ENCODE measurements at regions not wholly inside any gene's neighbourhood (a gene's known extent, or its start where the extent isn't known, plus 50 kb on each side); places are given as distances from the start of the nearest gene placed in this dataset.
"Not testable (repeated sequence)": the region's sequence is repeated elsewhere in the genome, so short reads cannot be mapped to it uniquely, and the experiment has no call there.

DNA sequence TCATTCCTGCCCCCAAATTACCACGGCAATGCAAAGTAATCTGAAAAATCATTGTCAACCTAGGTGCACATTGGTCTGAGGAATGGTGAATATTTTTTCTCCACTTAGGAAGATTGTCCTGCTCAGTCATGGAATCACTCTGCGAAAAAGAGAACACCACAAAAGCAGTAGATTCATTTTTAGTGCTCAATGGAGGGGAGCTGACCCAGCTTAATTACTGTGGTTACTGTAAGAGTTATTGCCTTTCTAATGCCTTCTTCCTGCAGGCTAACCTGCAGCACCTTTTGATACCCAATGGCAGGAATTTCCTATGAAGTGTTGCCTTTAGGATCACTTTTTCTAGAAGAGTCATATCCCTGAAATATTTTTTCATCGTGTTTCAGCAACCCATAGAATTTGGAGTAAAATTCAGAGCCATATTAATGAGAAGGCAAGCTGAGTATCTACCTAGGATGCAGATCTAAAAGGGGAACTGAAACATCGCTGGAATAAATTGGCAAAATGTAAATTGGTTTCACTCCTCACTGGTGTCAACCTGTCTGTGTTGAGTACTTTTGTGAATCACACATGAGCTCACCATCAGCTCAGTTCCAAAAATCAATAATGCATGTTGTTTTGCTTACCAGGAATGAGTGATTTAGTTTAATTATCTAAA lies 464.5 kb downstream of the CSNK1G3 start:
- no peak for DNase-seq

- not testable (repeated sequence) for DNase-seq
Measured at GRCh38 chr5:123975521-123975920, 463.5 kb downstream of the CSNK1G3 start.

GRCh38 chr5:123966781-123967180 lies 454.8 kb downstream of the CSNK1G3 start:
- DNase-seq: no peak

DNA sequence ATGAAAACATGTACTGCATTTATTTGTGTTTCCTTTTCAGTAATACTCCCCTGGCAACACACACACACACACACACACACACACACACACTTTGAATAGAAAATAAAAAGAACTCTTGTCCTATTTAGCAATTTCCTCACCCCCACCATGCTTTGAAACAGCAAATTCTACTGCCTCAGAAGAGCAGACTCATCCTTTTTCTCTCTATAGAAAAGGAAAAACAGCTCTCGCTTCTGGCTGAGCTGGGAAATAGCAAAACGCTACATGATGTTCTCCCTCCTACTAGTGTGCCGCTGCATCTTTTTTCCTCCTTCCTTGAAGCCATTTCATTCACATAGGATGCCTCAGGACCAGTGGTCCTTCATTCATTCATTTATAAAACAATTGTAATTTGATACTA lies 453.6 kb downstream of the CSNK1G3 start:
- no peak for DNase-seq

DNA sequence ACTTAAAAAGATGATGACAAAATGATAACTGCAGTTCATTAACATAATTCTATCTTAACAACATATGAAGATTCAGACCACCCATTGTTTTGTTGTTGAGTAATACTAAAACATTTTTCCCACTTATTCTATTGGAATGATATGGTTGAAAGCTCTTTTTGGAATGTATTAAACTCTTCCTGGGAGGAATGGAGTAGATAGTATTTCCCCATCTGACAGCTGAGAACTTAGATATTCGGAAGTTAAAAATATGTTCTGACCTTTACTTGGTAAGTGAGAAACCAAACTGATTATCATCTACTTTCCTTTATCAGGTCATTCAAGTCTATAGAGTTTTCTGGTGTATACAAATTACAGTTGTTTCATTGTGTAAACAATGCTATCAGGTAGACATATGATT lies 452.9 kb downstream of the CSNK1G3 start:
- no peak for DNase-seq

DNA sequence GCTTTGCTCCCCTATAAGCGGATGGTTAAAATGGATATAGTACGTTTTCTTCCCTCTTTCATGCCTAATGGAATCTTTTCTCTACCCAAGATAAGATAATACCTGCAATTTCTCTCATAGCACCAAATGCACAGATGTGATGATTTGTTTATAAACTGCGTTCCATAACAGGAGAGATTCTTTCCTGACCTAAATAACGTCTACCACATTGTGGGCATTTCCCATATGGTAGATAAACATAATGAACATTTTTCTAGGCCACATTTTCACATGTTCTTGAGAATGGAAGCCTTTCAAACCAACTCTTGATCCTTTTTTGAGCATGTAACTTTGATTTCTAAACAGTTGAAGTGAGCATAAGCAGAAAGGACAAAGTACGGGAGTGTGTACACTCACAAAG lies 448.5 kb downstream of the CSNK1G3 start:
- DNase-seq: no peak

GRCh38 chr5:123951582-123951977 lies 439.6 kb downstream of the CSNK1G3 start:
- DNase-seq: no peak

GRCh38 chr5:123950701-123951581 lies 439.0 kb downstream of the CSNK1G3 start:
- DNase-seq: no peak

DNA sequence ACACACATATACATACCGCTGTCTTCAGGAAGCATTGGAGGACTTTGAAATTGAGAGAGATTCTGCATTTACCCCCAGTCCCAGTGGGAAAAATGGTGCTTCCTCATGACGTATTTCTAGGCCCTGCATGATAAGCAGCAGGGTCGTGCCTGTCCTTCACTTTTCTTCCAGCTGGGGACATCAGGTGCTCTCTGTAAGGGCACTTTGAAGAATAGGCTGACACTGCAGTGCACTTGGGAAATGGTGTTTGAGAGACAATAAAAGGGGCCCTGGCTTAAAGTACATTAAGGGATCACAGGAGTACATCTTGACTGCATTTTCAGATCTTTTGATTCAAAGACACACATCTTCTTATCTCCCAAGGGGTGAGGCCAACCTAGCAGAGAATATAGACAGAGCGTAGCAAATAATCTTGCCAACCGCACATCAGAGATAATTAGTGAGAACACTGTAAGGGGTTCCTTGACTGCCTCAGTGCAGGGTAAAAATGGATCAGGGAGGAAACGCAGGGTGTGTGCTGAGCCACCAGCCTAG lies 437.9 kb downstream of the CSNK1G3 start:
- no peak for DNase-seq

- DNase-seq: no peak
Measured at GRCh38 chr5:123949043-123949804, 437.2 kb downstream of the CSNK1G3 start.

DNA sequence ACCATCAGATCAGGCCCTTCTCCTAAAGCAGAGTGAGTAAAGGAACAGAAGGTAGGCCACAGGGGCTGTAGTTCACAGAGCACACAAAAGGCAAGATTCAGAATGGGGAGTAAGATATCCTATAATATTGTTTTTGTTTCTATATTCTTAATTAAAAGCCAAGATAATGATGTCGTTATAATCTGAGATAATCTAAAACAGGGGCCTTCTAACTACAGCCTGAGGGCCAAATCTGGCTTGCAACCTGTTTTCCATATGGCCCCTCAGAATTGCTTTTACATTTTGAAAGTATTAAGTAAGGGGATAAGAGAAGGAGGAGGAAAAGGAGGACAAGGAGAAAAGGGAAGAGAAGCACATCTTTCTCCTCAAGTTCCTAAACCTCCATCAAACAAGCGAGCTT lies 435.8 kb downstream of the CSNK1G3 start:
- no peak for DNase-seq

- no peak for DNase-seq
Measured at GRCh38 chr5:123945548-123945947, 433.6 kb downstream of the CSNK1G3 start.

DNA sequence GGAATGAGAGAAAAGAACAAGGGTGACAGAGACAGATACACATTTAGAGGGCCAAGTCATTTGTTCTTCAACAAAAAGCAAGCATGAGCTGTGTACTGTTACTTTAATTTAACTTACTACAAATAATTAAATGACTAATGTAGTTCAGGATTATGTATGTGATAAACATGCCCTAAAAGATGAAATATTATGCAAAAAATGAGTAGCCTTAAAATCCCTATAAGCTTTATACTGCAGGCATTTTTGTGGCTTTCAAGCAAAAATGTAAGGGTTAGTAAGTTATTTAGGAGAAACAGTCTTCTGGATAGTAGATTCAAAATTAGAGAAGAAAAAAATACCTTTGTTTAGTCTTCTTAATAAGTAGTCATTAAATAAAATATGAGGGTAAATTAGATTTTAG lies 431.2 kb downstream of the CSNK1G3 start:
- no peak for DNase-seq

- no peak for DNase-seq
Measured at GRCh38 chr5:123940416-123940815, 428.4 kb downstream of the CSNK1G3 start.

GRCh38 chr5:123937230-123937629 lies 425.3 kb downstream of the CSNK1G3 start:
- DNase-seq: no peak

DNA sequence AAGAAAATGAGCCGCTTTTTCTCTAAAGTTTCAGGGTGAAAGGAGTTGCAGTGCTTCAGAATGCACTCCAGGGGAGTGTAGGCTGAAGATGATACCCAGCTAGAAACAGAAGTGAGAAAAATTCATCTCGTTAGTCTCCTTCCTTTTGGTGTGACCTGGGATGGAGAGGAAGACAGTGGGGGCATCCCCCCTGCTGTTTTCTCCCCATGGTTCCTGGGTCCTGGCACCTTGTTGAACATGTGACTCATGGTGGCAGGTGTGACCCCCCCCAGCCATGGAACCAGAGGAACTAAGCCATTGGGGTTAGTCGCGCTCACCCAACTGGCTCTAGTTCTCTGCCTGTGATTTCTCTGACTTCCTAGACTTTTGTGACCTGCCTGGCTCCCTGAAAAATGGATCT lies 424.6 kb downstream of the CSNK1G3 start:
- DNase-seq: no peak

- DNase-seq: not testable (repeated sequence)
Measured at GRCh38 chr5:123933812-123934211, 421.8 kb downstream of the CSNK1G3 start.

GRCh38 chr5:123929055-123929474 lies 417.1 kb downstream of the CSNK1G3 start:
- DNase-seq: no peak

- no peak for DNase-seq
Measured at GRCh38 chr5:123928401-123928800, 416.4 kb downstream of the CSNK1G3 start.

DNA sequence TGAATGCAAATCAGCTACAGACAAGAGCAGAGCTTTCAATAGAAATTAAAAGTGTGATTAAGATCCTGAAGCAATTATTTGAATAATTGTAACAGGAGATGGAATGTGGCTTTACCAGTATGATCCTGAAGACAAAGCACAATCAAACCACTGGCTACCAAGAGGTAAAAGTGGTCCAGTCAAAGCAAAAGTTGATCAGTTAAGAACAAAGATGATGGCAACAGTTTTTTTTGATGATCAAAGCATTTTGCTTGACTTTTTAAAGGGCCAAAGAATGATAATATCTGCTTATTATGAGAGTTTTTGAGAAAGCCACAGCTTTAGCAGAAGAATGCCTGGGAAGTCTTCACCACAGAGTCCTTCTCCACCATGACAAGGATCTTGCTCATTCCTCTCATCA lies 409.2 kb downstream of the CSNK1G3 start:
- no peak for DNase-seq

DNA sequence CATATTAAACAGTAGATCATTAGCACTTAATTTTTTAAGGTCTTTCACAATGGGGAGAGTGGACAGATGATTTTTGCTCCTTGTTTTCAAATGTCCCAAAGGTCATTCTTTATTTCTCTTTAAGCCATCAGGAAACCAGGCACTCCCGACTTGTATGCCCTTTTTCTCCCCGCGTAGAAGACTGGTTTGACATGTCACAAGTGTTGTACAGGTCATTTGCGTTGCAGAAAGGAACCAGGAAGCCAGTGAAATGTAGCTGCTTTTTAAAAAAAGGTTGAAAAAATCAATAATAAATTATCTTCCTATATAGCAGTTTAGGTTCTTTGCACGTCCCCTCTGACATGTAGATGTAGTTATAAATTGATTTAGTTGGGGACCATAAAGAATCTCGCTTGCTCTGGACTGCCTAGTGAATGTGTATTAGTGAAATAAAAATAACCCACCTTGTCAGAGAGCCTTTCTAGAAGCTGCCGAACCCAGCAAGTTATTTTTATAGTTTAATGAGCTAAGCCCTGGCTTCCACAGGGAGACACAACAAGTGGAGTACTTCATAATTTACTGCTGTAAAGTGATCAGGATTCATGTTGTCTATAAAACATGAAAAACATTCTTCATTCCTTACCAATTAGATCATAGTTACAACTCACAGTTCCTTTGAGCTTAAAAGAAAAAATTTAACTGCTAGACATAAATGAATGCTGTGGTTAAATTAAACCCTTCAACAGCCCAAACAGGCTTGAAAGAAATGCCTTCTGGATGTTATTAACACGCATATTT lies 404.6 kb downstream of the CSNK1G3 start:
- DNase-seq: no peak

GRCh38 chr5:123914333-123914732 lies 402.4 kb downstream of the CSNK1G3 start:
- no peak for DNase-seq

DNA sequence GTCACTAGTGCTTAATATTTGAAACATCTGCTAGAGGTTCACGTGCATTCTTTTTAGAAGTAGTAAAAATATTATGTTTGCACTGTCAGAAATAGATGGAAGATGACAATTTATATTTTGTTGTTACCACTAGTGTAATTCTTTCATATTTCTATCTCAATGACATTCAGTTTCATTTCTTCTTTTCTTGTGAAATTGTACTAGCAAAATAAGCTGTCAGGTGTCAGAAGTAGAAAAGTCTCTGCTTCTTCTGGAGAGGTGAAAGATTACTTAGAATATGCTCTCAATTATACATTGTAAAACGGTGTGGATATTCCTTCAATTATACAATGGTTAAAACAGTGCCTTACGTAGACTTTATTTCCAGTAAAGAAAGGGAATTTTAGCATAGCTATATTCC lies 395.4 kb downstream of the CSNK1G3 start:
- no peak for DNase-seq
